HG03571 (cell line): ENCODE measurements at regions not wholly inside any gene's neighbourhood (a gene's known extent, or its start where the extent isn't known, plus 50 kb on each side); places are given as distances from the start of the nearest gene placed in this dataset.
"Not testable (repeated sequence)": the region's sequence is repeated elsewhere in the genome, so short reads cannot be mapped to it uniquely, and the experiment has no call there.

Experiments used
- ATAC-seq: cut with Tn5 transposase; IDR thresholded peaks from one replicate; pipeline ENCODE4 v1.9.1; 2021; ENCODE audit not compliant: unreplicated experiment

DNA sequence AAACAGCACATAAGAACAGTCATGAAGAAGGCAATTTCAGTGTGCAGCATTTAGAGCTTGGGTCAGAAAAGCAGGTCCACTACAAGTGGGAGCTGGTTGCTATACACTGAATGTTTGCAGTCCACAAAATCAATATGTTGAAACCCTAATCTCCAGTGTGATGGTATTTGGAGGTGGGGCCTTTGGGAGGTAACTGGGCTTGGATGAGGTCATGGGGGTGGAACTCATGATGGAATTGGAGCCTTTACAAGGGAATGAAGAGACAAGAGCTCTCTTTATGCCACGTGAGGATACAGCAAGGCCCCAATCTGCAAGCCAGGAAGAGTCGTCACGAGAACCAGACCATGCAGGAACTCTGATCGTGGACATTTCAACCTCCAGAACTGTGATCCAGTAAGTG lies 216.7 kb upstream of the SLC35B3 start:
- ATAC-seq: no peak

DNA sequence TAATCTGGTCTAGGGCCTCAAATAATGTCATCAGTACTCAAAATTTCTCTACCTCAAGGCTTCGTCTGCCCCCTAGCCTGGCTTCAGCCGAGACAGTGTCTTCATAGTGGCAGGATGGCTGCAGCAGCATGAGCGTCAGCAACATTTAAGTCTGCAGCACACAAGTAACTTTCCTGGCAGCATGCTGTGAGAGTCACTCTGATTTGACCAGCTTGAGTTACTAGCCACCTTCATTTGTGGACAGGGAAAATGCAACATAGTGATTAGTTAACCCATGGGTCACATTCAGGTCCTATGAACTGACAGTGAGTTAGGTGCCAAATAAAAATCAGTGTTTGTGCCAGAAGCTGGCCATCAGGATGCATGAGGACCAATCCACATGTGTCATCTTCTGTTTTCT lies 209.9 kb upstream of the SLC35B3 start:
- ATAC-seq: no peak

DNA sequence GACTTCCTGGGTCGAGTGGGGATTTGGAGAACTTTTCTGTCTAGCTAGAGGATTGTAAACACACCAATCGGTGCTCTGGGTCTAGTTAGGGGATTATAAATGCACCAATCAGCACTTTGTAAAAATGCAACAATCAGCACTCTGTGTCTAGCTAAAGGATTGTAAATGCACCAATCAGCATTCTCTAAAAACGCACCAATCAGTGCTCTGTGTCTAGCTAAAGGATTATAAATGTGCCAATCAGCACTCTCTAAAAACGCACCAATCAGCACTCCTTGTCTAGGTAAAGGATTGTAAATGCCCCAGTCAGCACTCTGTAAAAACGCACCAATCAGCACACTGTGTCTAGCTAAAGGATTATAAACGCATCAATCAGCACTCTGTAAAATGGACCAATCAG lies 209.0 kb upstream of the SLC35B3 start:
- ATAC-seq: no peak

DNA sequence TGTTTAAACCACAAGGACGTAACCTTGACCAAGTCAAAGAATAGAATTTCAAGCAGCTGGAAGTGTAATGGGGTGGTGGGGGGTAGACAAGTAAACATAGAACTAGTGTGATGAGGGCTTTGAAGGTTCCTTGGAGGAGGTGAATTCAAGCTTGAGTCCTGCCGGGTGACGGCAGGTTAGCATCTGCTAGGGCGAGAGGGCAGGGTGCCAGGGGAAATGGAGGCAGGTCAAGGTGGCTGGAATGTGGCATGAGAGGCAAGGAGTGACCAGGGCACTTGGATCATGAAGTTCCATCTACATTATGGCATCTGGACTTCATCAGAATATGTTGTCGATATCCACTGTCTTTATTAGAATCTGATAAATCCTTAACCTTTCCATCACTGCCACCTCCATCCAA lies 207.5 kb upstream of the SLC35B3 start:
- no peak for ATAC-seq

DNA sequence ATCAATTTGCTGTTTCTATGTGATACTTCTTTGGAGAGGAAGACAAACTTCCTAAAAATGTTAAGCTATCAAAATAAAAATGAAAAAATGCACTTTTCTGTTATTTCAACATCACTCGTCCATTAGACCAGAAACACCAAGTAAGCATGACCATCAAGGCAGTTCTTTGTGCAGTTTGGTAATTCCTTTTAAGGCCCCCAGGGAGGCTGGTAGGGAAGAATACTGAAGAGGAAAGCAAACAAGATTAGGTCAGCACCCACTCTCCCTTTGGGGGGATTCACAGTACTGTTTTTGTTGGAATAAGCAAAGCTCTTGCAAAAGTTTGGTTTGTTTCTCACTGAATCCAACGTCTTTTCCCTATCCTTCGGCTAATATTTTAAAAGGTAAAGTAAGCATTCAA lies 206.8 kb upstream of the SLC35B3 start:
- no peak for ATAC-seq

DNA sequence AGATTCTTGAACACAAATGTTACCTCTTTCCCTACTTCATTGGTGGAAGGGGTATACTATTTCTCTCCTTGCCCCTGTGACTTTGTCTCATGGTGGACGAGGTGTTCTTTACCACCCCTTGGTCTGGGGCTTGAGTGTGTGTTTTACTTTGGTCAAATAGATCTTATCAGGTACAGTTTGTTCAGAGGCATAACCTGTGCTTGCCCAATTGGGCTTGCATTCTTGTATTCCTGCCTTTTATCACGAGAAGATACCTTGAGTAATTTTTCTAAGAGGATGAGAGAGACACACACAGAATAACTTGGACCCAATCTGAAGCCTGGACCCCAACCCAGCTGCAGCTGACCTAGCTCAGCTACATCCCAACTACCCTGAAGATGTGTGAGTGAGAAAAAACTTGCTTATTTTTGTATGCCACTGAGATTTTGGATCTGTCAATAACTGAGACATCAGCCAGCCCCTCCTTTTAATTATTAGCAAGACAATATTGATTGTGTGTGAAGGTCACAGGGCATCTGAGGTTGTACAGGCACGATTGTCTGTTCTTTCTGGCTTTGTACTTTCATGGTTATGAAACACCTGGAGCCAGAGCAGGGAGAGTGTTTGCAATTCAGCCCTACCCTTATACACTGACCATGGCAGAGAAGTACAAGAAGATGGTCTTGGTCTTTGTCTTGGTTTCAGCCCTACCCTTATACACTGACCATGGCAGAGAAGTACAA lies 204.7 kb upstream of the SLC35B3 start:
- no peak for ATAC-seq

DNA sequence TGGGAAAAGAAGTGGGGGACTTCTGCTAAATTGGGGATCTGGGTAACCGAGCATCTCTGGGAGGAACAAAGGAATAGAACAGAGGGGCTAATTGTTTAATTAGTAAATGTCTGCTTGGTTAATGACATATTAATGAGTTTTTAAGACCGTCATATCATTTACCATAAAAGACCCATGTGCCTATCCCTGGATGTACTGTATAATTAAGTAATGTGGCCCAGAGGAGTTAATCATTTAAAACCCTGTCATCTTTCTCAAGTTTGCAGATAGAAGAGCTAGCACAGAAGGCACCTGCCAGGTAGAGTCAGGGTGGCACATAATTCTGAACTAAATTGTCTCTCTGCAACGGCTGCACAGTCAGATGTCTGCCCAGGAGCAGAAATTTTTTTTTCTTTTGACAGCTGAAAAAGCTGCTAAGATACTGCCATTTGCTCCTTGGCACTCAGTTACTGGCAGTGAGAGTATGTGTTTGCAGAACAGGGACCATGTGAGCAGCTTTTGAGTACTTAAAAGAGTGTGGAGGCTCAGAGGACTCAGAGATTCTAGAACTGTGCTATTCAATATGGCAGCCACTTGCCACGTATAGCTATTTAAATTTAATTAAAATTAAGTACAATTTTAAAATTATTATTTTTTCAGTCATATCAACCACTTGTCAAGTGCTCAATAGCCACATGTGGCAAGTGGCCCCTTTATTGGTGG lies 202.7 kb upstream of the SLC35B3 start:
- ATAC-seq: no peak

DNA sequence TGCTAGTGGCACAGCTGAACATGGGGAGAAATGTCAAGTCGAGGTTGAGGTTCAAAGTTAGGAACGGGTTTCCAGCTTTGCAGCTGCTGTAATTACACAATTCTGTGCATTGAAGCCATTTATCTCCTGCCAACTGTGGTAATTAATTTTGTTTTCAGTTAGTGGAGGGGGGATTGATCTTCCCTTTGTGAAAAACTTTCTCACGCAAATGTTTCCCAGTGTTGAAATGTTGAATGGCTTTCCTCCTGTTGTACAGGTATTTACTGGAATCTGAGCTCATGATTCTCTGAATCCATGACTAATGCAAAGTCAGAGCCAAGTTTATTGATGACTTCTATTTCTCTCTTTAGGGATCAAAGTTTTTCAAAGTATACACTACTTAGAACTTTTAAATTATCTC lies 198.4 kb upstream of the SLC35B3 start:
- ATAC-seq: no peak

DNA sequence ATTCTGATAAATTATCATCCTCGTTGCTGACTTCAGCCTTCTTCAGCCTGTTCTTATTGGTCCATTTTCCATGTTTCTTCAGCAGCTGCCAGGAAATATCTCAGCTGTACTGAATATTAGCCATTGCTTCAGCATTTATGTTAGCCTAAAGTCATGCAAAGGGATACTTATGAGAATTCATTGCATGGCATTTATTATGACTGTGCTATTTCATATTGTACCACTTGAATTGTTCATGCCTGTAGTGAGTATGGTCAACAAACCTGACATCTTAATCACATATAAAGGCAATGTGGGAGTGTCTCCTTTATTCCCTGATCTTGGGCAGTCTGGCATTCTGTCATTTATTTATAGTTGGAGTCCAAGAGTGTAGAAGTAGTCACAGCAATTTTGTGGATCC lies 193.4 kb upstream of the SLC35B3 start:
- ATAC-seq: no peak

DNA sequence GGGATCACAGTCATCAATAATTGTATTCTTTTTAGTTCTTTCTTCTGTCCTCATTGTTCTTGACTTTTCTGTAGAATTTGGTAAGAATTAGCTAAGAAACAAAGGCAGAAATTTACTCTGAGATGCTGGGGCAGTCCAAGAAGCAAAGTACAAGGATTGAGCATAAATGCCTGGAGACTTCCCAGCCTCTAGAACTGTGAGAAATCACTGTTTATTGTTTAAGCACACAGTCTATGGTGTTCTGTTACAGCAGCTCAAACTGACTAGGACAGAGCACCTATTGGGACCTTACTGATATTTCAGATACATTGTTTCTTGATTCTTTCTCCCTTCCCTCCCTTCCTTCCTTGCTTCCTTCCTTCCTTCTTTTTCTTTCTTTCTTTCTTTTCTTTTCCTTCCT lies 192.7 kb upstream of the SLC35B3 start:
- ATAC-seq: no peak

DNA sequence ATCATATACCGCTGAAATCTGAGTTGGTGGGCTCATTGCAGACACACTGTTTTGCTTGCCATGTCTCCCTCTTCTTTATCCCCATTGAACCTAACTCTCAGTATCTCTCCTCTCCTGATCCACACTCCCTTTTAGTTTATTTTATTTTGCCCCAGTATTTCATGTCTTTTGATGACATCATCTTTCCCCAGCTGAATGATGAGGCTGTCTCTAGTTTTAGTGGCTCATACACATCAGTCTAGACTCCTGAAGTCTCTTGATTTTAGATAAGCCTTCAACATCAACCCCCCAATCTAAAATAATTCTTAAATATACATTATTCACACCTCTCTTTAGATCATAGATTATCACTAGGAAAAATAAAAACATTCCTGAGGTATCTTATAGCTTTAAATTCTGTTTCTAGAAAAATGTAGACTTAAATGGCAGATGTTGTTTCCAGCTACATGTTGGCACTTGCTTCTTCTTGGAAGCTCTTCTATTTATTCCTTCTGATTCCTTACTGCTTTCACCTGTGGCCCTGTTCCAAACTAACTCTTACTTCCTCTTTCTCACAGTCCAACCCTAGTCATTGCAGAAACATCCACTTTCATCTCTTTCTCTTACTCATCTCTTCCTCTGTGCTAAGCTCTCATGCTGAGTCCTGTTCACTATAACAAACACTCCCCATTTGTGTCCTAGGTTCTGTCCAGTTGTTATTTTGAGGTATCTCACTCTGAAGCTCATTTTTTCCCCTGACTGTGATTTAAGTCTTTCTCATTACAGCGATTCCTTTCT lies 191.9 kb upstream of the SLC35B3 start:
- ATAC-seq: no peak

DNA sequence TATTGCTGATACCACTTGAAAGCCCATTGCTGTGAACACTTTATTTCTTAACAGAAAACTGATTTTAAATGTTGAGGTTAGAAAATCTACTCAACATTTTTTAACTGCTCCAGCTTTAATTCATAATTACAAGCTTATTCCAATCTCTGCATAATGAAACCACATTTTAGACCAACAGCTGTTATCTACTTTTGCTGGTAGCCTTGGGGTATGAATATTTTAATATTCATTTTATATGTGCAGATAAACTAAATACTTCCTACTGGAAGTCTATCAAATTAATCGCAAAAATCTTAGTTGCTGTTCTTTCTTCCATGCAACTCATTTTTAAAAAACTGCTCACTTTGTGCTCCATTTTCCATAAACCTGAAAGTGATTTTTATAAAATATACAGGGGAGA lies 189.3 kb upstream of the SLC35B3 start:
- ATAC-seq: no peak

DNA sequence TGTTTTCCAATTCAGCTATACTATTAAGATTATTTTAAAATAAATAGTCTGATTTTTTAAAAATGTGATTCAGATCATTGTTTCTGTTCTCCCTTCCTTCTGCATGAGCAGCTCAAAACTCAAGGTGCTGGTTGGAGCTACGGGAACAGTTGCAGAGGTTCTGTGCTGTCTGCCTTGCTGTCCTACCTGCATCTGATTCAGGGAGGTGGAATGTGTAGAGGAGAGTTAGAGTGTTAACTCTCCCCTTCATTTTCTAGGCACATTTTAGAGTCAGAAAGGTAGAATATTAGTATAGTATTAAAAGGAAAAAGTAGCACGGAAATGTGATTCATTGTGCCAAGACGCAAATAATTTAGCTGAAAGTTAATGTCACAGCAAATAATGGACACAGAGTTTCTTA lies 188.1 kb upstream of the SLC35B3 start:
- ATAC-seq: no peak

DNA sequence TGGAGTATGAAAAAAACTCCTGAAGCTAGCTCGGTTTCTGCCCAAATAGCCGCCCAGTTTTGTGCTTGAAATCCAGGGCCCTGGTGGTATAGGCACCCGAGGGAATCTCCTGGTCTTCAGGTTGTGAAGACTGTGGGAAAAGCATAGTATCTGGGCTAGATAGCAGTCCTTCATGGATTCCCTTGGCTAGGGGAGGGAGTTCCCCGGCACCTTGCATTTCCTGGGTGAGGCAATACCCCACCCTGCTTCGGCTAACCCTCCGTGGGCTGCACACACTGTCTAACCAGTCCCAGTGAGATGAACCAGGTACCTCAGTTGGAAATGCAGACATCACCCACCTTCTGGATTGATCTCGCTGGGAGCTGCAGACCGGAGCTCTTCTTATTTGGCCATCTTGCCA lies 184.5 kb upstream of the SLC35B3 start:
- ATAC-seq: no peak

DNA sequence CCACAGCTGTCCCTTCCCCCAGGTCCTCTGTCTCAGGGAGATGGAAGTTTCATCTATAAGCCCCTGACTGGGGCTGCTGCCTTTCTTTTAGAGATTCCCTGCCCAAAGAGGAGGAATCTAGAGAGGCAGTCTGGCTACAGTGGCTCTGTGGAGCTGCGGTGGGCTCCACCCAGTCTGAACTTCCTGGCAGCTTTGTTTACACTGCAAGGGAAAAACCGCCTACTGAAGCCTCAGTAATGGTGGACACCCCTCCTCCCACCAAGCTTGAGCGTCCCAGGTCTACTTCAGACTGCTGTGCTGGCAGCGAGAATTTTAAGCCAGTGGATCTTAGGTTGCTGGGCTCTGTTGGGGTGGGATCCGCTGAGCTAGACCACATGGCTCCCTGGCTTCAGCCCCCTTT lies 184.1 kb upstream of the SLC35B3 start:
- ATAC-seq: not testable (repeated sequence)

DNA sequence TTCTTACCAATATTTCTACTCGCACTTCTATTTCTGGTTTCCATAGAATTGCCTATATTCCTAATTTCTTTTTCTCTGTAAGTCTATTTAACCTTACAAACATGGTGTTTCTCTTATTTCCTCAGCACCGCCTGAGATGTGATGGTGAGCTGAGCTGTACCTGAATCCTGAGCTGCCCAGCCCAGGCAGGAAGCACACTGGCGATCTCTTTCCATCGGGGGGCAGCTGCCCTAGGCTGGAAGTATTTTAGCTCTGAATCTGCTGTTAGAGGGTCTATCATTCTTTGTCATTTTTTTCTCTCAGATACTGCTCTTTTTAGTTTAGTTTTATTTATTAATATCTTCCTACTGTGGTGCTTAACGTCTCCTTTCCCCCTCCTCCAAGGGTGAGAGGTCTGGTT lies 173.4 kb upstream of the SLC35B3 start:
- no peak for ATAC-seq

DNA sequence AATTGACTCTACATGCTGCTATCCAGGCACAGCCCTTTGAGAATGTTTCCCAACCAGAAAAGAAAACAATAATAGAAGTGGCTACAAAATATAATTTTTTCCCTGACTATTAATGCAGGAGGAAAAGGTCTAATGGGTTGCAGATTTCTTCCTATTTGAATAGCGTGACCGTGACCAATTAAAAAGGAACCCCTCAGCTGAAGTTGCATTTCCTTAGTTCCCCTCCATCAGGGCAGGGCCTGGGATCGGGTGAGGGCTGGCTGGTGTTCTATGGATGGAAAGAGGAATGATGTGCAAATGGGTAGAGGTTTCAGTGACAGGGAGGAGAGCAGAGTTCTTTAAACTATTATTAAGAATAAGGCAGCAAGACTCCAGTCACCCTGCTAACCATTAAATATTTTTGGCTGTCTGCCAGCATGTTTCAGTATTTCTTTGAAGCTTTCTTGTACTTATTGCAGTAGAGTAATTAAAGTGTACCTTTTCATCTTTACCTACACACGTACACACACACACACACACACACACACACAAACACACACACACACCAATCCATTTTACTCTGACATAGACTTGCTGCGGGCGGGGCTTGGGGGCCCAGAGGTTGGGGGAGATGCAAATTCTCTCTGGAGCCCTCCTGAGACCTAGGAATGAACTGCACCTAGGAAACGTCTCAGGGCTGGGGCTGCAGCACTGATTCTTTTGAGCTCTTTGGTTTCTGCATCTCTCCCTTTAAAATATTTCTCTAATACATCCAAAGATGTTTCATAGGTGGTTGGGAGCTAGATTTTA lies 154.8 kb upstream of the SLC35B3 start:
- no peak for ATAC-seq

DNA sequence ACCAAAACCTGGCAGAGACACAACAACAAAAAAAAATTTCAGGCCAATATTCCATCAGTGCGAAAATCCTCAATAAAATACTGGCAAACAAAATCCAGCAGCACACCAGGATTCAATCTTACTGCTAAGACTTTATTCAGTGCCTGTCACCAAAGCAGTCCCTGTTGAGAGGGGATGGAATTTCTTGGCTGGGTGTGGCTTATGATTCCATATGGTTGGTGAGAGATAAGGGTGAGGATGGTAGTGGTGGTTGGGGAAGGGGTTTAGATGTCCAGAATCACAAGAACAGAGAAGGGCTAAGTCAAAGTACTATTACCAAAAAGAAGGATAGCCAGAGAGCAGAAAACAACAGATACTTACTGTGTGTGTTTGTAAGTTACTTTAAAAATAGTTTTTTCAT lies 152.8 kb upstream of the SLC35B3 start:
- ATAC-seq: no peak

DNA sequence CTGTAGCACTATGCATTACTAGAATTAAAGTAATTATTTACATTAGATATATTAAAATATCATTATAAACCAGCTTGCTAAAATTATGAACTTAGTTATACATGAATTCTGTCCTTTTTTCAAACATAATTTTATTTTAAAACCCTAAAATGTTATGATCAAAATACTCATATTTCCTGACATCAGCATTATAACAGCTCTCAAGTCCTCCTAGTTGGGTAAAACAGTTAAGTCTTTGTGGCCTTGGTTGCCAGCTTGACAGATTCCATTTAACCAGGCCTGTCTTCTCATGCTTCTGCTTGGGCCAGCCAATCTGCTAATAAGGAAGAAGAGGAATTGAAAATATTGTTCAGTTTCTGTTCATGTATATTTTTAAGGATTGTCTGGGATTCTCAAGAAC lies 147.9 kb upstream of the SLC35B3 start:
- no peak for ATAC-seq

DNA sequence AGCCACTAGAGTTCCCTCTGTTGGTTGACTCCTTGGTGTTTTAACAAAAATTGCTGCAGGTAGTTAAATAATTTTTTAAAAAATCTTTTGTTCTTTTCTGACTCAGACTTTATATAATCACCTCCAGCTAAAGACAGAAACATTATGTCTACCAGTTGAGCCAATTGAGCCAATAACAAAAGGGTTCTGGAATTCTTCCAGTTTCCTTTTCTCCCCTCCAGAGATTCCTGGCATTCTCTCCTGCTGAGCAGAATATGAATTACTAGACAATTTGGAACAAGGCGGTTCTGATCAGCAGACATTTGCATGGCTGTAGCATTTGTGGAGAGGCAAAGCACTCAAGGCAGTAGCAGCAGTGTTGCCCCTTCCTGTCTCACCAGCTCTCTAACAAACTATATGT lies 144.0 kb upstream of the SLC35B3 start:
- no peak for ATAC-seq

DNA sequence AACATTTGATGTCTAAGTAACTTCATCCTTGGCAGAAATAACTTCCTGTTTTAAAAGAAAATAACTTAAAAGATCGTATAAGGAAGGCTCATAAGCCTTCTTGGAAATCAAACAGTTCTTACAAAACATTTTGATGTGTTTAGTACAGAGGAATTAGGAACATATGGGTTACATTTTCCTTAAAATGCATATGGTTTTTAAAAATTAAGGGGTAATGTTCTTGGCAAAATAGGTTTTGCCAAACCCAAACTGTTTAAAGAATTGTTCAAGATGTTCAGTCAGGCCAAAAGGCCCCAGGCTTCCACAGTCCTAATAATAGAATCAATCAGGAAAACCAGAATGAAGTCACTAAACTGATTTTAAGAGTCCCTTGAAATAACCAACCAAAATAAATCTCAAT lies 142.7 kb upstream of the SLC35B3 start:
- ATAC-seq: no peak
